Germinal center (tissue), 1 donor: ENCODE measurements at regions not wholly inside any gene's neighbourhood (a gene's known extent, or its start where the extent isn't known, plus 50 kb on each side); places are given as distances from the start of the nearest gene placed in this dataset.

Source experiments
- DNase-seq: peaks from one replicate; pipeline ENCODE4 v3.0.0; 2012; ENCODE audit warnings: mixed read lengths, low spot score

DNA sequence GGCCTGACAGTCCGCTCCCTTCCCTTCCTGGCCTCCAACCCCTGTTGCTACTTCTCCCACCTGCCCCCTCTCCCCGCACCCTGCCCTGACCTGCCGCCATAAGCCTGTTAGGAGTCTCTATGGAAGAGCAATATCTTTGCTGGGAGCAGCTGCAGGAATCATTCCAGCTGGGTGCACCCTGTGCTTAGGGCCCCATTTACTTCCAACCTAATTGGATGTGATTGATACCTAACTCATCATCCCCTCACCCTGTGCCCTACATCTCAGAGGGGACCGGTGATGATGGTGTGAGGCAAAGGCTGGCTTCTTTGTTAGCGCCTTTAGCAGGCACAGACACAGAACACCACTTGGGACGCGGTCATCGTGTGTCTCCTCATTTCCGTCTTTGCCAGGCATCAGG, 80.0 kb upstream of the FAM180A start:
- no peak for DNase-seq

DNA sequence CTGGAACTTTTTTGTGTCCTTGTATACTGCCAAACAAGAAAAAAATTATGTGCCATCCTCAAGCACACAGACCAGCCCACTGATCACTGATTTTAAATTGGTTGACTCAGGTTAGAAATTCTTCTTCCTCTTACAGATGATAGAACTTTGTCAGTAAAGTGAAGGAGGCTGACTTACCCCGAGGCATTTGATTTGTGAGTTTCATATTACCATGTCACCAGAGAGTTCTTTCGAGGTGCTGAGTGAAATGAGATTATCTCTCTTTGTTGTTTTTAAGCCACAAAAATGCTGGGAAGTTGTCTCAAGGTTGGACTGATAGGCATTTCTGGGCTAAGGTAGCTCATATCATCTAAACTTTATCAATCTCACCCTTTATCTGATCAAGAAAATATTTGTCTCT, 78.8 kb upstream of the FAM180A start:
- no peak for DNase-seq

DNA sequence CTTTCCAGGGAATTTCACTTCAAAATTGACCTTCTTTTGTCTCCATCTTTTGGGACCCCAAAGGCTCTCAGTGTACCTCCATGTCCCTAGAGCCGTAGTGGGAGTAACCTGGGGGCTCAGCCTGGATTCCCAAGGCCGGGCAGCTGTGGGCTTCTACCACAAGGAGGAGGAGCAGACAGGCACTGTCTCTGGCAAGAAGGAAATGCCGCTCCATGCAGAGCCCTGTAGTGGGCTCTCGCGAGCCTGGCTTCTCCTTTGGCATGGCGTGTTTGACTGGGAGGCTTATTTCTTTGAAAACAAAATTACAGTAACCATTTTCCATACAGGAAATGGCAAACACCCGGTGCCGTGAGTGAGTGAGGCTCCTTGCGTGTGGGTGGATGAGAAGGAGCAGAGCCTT, 76.8 kb upstream of the FAM180A start:
- no peak for DNase-seq

DNA sequence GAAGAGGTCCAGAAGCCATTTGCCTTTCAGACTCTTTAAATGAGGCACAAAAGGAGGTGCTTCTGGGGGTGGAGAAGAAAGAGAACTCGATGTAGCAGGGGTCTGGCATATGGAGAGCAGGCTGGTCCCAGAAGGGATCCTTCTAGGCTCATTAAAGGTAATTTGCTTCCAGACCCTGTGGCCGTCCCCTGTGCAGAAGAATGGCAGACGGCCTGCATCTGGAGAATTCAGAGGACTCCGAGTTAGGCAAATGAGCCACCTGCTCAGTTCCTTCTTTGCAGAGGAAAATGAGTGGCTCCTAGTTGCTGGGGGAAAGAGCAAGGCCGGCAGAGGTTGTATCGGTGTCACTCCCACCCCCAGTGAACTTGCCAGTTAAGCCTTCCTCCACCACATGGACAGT, 73.8 kb upstream of the FAM180A start:
- no peak for DNase-seq

- no peak for DNase-seq
Measured at GRCh38 chr7:135817583-135817982, 69.0 kb upstream of the FAM180A start.

DNA sequence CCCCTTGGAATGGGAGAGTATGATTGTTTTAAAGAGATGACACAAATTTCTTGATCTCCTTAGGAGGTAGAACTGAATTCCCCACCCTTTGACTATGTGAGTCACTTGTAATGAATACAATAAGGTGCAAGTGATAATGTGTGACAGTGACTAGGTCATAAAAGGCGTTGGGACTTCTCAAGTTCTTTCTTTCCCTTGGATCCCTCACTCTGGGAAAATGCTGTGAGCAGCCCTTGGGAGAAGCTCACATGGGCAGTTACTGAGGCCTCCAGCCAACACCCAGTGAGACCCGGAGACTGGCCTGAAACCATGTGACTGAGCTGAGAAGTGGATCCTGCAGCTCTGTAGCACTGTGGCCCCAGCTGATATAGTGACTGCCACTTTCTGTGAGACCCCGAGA, 66.4 kb upstream of the FAM180A start:
- DNase-seq: no peak

DNA sequence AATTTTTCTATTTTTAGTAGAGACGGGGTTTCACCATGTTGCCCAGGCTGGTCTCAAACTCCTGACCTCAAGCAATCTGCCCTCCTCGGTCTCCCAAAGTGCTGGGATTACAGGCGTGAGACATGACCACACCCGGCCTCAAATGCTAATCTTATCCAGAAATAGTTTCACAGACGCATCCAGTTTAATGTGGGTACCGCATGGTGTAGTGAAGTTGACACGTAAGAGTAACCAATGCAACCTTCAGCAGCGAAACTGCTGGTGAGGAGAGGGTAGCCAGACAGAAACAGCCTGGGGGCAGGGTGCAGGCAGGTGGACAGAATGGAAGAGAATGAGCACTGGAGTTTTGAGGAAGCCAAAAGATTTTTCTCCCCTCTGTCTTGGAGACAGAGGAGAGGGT, 63.5 kb upstream of the FAM180A start:
- DNase-seq: no peak

DNA sequence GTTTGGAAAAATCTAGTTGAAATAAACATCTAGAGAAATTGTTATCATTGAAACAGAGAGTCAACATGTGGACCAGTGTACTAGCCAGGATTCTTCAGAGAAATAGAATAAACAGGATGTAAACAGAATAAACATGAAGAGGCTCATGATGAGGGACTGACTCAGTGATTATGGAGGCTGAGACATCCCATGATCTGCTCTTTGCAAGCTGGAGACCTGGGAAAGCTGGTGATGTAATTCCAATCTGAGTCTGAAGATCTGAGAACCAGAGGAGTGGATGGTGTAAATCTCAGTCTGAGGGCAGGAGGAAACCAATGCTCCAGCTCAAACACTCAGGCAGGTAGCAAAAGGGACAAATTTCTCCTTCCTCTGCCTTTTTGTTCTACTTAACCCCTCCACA, 62.9 kb upstream of the FAM180A start:
- DNase-seq: no peak

DNA sequence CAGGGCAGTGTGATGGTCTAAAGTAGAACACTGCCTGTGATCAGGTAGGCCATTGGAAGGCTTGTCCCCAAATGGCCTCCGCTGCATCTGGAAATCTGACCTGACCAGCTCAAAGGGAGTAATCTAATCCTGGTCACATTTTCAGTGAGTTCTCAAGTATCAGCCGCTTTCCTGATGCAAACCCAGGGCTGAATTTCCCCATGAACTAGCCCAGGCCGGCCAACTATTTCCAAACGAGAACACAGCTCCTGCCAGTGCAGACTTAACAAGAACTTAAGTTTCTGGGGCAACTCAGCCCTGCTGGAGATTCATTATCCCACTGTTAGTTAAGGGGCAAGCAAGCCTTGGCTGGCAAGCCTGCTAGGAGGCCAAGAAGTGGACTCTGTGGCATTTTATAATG, 59.6 kb upstream of the FAM180A start:
- DNase-seq: no peak

DNA sequence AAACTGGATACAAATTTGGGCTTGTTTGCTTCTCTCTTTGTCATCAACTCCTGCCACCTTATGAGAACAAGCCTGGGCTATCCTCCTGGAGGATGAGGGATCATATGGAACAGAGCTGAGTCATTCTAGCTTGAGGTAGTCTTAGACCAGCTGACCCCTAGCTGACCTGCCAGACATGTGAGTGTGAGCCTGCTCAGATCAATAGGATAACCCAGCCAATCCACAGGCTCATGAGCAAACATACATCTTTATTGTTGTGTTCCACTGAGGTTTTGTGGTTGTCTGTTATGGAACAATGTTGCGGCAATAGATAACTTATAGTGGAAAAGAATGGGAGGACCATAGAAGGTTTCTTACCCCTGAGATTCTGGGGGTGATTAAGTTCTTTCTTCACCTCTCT, 54.5 kb upstream of the FAM180A start:
- no peak for DNase-seq

- no peak for DNase-seq
Measured at GRCh38 chr7:135802697-135803096, 54.1 kb upstream of the FAM180A start.

GRCh38 chr7:135801877-135802276, 53.3 kb upstream of the FAM180A start:
- no peak for DNase-seq

DNA sequence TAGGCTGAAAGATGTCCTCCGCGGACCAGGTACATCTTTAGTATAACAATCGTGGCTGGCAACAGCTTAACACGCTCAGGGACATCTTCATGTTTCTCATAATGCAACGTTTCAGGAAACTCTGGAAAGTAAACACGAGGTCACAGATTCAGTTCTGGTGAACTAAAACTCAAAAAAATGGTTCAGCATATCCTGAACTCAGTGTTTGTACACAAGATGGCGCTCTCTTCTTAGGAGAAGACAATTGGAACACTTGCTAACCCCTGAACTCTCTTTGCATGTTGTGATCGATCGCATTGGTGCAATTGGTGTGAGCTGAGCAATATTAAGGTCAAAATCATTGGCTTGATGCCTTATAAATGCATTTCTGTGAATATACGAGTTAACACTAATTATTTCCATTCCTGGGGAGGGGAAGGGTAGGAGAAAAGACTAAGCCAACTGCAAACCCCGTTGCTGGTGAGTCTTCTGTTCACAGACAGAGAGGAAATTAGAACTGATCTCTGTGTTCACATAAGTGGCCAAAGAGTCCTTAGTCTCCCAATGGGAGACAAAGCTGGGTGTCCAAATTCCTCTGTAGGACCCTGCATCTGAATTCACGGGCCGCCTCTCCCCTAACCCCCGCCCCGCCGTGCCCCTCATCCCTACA, 52.6 kb upstream of the FAM180A start:
- peak; percentile 64 for DNase-seq

GRCh38 chr7:135800560-135800959, 51.9 kb upstream of the FAM180A start:
- no peak for DNase-seq

GRCh38 chr7:135799881-135800280, 51.3 kb upstream of the FAM180A start:
- no peak for DNase-seq
